22Rv1 (cell line): ENCODE measurements at regions not wholly inside any gene's neighbourhood (a gene's known extent, or its start where the extent isn't known, plus 50 kb on each side); places are given as distances from the start of the nearest gene placed in this dataset.

Source experiments
- CTCF ChIP-seq: fragments of 450-650 bp; IDR thresholded peaks from 2 replicates; pipeline ENCODE4 v1.5.1; 2017; ENCODE audit warnings: mild to moderate bottlenecking
- ZFX ChIP-seq: fragments of 450-650 bp; IDR thresholded peaks from 2 replicates; pipeline ENCODE4 v1.6.1; 2017; ENCODE audit warnings: antibody characterized with exemption, borderline replicate concordance

- TF ChIP-seq ZFX (no peak), CTCF (no peak)
These were observed 254.1 kb downstream of the AJAP1 start for GRCh38 chr1:4908486-4908885.
